Gastroesophageal sphincter (tissue), 4 donors: ENCODE measurements at regions not wholly inside any gene's neighbourhood (a gene's known extent, or its start where the extent isn't known, plus 50 kb on each side); places are given as distances from the start of the nearest gene placed in this dataset.

ENCODE experiments used
- ATAC-seq: fragments of 150-250 bp; one replicate; pipeline ENCODE4 v1.9.1; 2016; ENCODE audit warnings: mild to moderate bottlenecking, moderate library complexity
- H3K27ac ChIP-seq, 4 donors: fragments of 200-600 bp; sonication (generic) in 3 of 4; 1 replicate in 3 of 4; 2 replicates in 1 of 4; pipeline ENCODE4 v1.5.1; 2016 to 2019
- H3K27me3 ChIP-seq: fragments of 200-600 bp; sonication (generic); one replicate; pipeline ENCODE4 v1.5.1; 2019
- H3K36me3 ChIP-seq, 2 donors: fragments of 200-600 bp; sonication (generic); one replicate each; pipeline ENCODE4 v1.5.1; 2019; ENCODE audit warnings: control low read depth in 1 of 2
- H3K4me1 ChIP-seq, 3 donors: fragments of 200-600 bp; sonication (generic); 1 replicate in 2 of 3; 2 replicates in 1 of 3; pipeline ENCODE4 v1.5.1; 2016 to 2019; ENCODE audit warnings: control low read depth in 2 of 3
- H3K4me3 ChIP-seq, 2 donors: fragments of 200-600 bp; sonication (generic); one replicate each; pipeline ENCODE4 v1.5.1; 2019; ENCODE audit warnings: mild to moderate bottlenecking in 1 of 2, moderate library complexity in 1 of 2
- H3K9me3 ChIP-seq, 3 donors: fragments of 200-600 bp; sonication (generic); one replicate each; pipeline ENCODE4 v1.5.1; 2017 to 2019; ENCODE audit warnings: control low read depth in 2 of 3
- CTCF ChIP-seq, 4 experiments: fragments of 200-600 bp in 2 of 4; fragments of 450-650 bp in 2 of 4; sonication (generic) in 1 of 4; IDR thresholded peaks; one replicate each; pipeline ENCODE4 v1.5.1; 2017 to 2019; ENCODE audit warnings: antibody characterized with exemption in 4 of 4, mild to moderate bottlenecking in 2 of 4, moderate library complexity in 2 of 4
- EP300 ChIP-seq: sonication (generic); formaldehyde crosslinking; IDR thresholded peaks from one replicate; pipeline ENCODE4 v1.6.1; 2017; ENCODE audit warnings: antibody characterized with exemption, mild to moderate bottlenecking
- POLR2A ChIP-seq, 2 donors: fragments of 450-650 bp; IDR thresholded peaks; one replicate each; pipeline ENCODE4 v1.6.1; 2017; ENCODE audit warnings: antibody characterized with exemption in 2 of 2, mild to moderate bottlenecking in 2 of 2, moderate library complexity in 1 of 2
- POLR2AphosphoS5 ChIP-seq: sonication (generic); formaldehyde crosslinking; IDR thresholded peaks from one replicate; pipeline ENCODE4 v1.6.1; 2017; ENCODE audit warnings: antibody characterized with exemption
- WGBS, 2 donors: methylation state at CpG; one replicate each; pipeline ENCODE4 v1.1.5; 2018; ENCODE audit warnings: low coverage in 1 of 2; 5-methylcytosine and 5-hydroxymethylcytosine counted together

DNA sequence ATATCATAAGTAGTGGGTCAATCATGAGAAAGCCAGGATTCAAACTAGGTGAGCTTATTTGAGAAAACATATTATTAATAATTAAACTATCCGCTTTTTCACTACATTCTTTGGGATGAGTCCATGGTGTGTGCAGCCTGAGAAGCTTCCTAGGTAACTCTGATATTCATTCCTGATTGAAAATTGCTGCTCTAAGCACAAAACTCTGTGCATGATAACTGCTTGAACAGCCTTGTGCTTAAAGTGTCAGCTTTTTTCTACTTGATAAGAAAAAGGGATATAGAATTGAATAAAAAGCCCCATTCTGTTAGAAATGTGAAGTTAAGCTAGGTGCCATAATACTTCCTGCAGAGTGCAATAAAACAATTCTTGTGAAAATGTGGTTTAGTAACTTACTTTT is 343.5 kb upstream of the LUZP2 start:
- Histone ChIP-seq H3K9me3 (no peaks in the 10 kb centered on the region), H3K4me3 (no peak overlapping the region), H3K36me3 (no peaks in the 10 kb centered on the region), H3K27me3 (no peaks in the 10 kb centered on the region), H3K27ac (no peak overlapping the region), H3K4me1 (no peaks in the 10 kb centered on the region)
- WGBS, 2 donors = 80 to 87% methylated on average over 1 of the region's 1 CpG
- TF ChIP-seq POLR2A (IDR thresholded peaks at IDR 0.05) (no peak), EP300 (no peak), POLR2AphosphoS5 (no peak), CTCF (IDR thresholded peaks at IDR 0.05) (no peak)
- no peak for ATAC-seq

DNA sequence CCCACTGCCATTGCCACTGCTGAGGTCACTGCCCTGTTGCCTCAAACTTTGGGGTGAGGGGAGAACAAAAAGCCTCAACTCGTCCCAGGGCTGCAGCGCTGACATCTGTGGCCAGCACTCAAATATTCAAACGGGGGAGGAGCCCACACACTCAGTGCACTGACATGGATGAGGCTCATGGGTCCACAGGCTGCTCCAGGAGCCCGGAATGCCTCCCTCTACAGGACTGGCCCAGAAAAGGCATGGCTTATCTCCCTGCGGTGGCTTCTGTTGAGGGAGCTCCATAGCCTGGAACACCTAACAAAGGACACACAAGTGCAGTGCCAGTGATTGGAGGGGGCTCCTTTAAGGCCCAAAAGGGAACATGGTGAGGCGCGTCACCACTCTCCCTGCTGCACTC is 341.1 kb upstream of the LUZP2 start:
- TF ChIP-seq POLR2AphosphoS5 (no peak), CTCF (IDR thresholded peaks at IDR 0.05) (no peak), EP300 (no peak), POLR2A (IDR thresholded peaks at IDR 0.05) (no peak)
- Histone ChIP-seq H3K4me3 (no peak overlapping the region), H3K27me3 (no peaks in the 10 kb centered on the region), H3K36me3 (no peaks in the 10 kb centered on the region), H3K27ac (no peak overlapping the region), H3K9me3 (no peaks in the 10 kb centered on the region), H3K4me1 (no peaks in the 10 kb centered on the region)
- 92% methylated on average over 4 of the region's 7 CpGs; no CpG with 5 or more reads in 1 of the 2 donors for WGBS, 2 donors
- ATAC-seq = no peak

- Histone ChIP-seq H3K4me1 (no peaks in the 10 kb centered on the region), H3K9me3 (no peaks in the 10 kb centered on the region), H3K36me3 (no peaks in the 10 kb centered on the region), H3K4me3 (no peak overlapping the region), H3K27me3 (no peaks in the 10 kb centered on the region), H3K27ac (no peak overlapping the region)
- 45 to 58% methylated on average over 2 of the region's 2 CpGs for WGBS, 2 donors
- ATAC-seq = no peak
- TF ChIP-seq CTCF (IDR thresholded peaks at IDR 0.05) (no peak), POLR2AphosphoS5 (no peak), EP300 (no peak), POLR2A (IDR thresholded peaks at IDR 0.05) (no peak)
These were observed 339.5 kb upstream of the LUZP2 start for GRCh38 chr11:24157316-24157715.

GRCh38 chr11:24161587-24161986 is 335.3 kb upstream of the LUZP2 start:
- Histone ChIP-seq H3K27ac (no peak overlapping the region), H3K4me3 (no peak overlapping the region), H3K27me3 (no peaks in the 10 kb centered on the region), H3K4me1 (no peaks in the 10 kb centered on the region), H3K9me3 (no peaks in the 10 kb centered on the region), H3K36me3 (no peaks in the 10 kb centered on the region)
- no peak for TF ChIP-seq POLR2A (IDR thresholded peaks at IDR 0.05)
- no peak for TF ChIP-seq CTCF (IDR thresholded peaks at IDR 0.05)
- TF ChIP-seq EP300 = no peak
- TF ChIP-seq POLR2AphosphoS5 = no peak
- ATAC-seq = no peak
- 97 to 100% methylated on average over 6 to 8 of the region's 13 CpGs for WGBS, 2 donors

- 62 to 82% methylated on average over 3 of the region's 3 CpGs for WGBS, 2 donors
- ATAC-seq = no peak
- H3K9me3 ChIP-seq = no peaks in the 10 kb centered on the region
- no peaks in the 10 kb centered on the region for H3K4me1 ChIP-seq
- no peak for TF ChIP-seq EP300
- no peak for TF ChIP-seq CTCF (IDR thresholded peaks at IDR 0.05)
- no peaks in the 10 kb centered on the region for H3K27me3 ChIP-seq
- H3K36me3 ChIP-seq = no peaks in the 10 kb centered on the region
- no peak overlapping the region for H3K27ac ChIP-seq
- H3K4me3 ChIP-seq = no peak overlapping the region
These were observed 333.7 kb upstream of the LUZP2 start for GRCh38 chr11:24163146-24163545.
